Limb (tissue), 2 donors: ENCODE measurements at regions not wholly inside any gene's neighbourhood (a gene's known extent, or its start where the extent isn't known, plus 50 kb on each side); places are given as distances from the start of the nearest gene placed in this dataset.

Experiments used
- DNase-seq, 2 donors: peaks; one replicate each; pipeline ENCODE4 v3.0.0-alpha.2; 2016; ENCODE audit errors: extremely low spot score in 2 of 2

GRCh38 chr7:86975449-86975848 lies 84.0 kb downstream of the ELAPOR2 start:
- DNase-seq = no peak

- DNase-seq = no peak
Measured at GRCh38 chr7:86972072-86972471, 87.4 kb downstream of the ELAPOR2 start.

DNA sequence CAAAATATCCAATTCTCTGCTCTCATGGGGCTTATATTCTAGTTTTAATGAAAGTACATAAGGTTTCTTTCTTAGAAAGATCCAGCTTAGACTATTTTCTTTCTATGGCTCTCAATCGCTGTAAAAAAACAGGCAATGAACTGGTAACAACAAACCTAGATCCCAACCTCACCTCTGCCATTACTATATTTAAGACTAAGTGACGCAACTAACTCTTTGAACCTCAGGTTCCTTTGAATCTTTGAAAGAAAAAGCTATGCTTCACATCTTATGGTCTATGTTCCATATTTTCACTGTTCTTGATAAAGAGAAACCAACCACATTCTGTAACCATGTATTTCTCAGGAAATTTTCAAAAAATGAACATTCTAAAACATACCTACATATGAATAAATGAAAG lies 88.5 kb downstream of the ELAPOR2 start:
- DNase-seq = no peak

DNA sequence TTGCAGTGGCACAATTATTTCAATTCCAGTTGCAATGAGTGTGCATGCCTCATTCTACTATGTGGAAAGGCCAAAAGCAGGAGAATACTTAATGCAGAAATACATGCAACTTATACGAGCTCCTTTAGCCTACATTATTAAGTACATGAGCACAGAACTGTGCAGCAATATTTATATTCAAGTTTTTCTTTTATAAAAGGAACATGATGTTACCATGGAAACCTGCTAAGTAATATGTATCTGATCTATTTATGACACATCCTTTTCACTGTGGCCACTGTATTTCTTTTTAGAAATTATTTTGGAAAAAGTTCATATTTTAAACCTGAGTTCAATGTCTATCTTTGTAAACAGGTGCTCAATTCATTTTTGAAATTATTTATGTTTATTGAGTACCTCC lies 88.9 kb downstream of the ELAPOR2 start:
- DNase-seq = no peak

DNA sequence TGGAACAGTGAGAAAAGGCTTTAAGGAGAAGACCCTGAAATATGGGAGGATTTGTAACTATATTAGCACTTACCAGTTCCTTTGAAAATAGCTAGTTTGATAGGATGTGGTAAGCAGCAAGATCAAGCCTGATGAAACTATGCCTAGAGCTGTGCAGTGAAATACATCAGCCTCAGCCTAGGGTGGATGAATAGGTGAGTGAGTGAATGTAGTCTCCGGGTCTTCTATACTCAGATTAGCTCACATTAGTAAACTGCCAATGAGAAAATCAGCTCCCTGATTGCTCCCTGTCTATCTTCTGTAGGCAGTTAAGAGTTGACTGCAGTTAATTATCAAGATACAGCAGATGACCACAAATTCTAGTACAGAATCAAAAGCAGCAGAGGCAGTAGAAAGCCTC lies 89.6 kb downstream of the ELAPOR2 start:
- DNase-seq = no peak

- DNase-seq = no peak
Measured at GRCh38 chr7:86968618-86969017, 90.8 kb downstream of the ELAPOR2 start.

DNA sequence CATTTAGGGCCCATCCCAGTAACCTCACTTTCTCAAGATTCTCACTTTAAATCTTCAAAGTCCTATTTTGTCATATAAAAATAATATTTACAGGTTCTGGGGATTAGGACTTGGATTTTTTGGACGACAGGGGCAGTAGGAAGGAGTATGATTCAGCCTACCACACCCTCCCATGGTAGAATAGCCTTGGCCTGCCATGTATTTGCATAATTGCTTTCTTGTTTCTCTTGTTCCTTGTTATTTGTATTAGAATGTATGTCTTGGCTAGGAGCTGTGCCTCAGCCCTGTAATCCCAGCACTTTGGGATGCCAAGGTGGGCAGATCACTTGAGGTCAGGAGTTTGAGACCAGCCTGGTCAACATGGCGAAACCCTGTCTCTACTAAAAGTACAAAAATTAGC lies 92.5 kb downstream of the ELAPOR2 start:
- DNase-seq = no peak

GRCh38 chr7:86965727-86966120 lies 93.7 kb downstream of the ELAPOR2 start:
- no peak for DNase-seq

- no peak for DNase-seq
Measured at GRCh38 chr7:86964973-86965726, 94.3 kb downstream of the ELAPOR2 start.

DNA sequence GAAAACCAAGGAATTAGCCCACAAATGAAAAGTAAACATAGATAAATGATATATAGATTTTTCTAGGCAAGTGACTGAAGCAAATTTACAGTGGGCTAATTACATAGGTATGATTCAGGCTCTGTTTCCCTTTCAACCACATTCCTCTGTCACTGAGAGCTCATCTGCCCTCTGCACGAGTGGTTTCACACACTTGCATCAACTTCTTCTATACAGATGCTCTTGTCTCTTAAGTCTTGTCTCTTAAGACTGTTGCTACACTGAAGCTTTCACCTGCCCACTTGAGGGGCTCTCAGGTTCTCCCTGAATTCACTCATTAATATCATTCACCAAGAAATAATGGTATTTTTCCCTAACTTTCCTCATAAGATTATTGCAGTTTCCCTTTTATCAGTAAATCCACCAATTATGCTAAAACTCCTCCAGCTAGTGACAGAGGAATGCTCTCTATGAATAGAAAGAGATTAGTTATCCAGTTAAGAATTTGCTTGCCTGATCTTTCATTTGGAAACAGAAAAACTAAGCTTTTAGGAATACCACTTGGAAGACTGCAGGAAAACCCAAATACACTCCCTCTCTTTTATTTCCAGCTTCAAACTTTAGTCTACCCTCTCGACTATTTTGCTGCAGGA lies 95.7 kb downstream of the ELAPOR2 start:
- DNase-seq = no peak

DNA sequence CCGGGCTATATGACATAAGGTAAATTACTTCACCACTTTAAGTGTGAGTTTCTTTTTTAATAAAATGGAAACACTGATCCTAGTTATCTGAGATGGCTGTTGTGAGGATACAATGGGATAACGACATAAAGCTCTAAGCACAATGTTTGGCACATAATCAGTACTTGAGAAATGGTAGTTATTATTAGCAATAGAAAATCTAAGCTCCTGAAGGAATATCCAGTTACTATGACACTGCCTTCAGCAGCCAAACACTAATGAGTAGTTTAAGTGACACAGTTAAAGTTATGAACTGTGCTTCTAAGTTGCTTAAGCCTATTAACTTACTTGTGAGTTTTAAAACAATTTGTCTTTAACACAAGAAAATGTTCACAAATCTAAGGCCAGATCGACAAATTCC lies 96.8 kb downstream of the ELAPOR2 start:
- no peak for DNase-seq

DNA sequence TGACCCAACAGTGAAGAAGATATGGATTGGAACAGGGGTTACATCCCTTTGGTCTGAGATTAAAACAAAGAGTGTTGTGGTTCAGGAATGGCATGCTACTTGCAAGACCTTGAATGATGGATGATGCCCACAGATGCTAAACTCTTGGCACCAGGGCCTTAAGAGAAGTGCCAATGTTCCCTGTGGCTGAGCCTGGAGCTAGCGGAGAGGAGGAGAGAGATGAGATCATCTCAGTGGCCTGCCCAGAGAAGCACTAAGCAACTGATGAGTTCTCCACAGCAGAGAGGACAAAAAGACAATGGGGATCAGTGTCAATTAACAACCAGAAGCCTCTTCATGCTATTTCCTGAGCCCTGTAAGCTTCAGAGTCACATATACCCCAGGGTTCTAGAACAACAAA lies 97.8 kb downstream of the ELAPOR2 start:
- DNase-seq = no peak

DNA sequence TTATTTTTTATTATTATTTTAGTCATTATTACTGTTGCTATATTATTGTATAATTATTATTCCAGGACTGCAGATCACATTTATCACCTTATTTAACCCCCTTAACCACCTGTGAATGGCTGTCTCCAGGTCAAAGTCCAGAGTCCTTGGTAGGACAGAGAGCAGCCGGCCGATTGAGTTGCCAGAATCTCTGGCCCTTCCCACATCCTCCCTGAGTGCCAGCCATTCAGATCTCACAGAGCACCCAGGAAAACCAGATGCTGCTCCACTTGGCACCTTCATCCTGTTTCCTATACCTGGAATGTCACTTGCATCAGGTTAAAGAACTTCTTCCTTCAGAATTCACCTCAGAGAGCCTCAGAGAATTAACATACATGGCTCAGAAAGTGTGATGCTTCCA lies 101.1 kb downstream of the ELAPOR2 start:
- DNase-seq = no peak

GRCh38 chr7:86956567-86956966 lies 102.9 kb downstream of the ELAPOR2 start:
- DNase-seq = no peak

DNA sequence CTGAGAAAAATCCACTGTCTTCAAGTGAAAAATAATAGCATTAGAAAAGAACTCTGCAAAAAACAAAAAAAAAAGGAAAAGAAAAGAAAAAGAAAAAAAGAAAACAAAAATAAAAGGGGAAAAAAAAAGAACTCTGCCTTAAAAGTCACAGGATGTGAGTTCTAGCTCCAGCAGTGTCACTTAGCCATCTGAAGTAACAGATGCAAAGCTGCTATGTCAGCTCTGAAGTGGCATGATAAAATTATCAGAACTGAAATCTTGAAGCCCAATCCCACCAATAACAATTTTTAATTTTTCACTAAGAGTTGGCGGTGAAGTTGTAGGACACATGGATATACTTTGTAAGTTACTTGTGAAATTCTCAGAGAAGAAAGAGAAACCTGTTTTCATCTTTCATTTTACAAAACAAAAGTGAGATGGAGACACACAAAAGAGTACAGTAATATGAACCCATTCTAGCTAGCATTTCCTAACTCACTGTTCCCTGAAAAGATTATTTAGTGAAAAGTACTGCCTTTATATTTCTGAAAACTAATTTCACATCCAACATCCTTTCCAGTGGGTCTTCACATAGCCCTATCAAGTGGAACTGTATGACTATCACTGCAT lies 103.5 kb downstream of the ELAPOR2 start:
- DNase-seq = no peak

- no peak for DNase-seq
Measured at GRCh38 chr7:86954971-86955370, 104.5 kb downstream of the ELAPOR2 start.

- DNase-seq = no peak
Measured at GRCh38 chr7:86953653-86954336, 105.7 kb downstream of the ELAPOR2 start.

- DNase-seq = no peak
Measured at GRCh38 chr7:86953219-86953618, 106.2 kb downstream of the ELAPOR2 start.

DNA sequence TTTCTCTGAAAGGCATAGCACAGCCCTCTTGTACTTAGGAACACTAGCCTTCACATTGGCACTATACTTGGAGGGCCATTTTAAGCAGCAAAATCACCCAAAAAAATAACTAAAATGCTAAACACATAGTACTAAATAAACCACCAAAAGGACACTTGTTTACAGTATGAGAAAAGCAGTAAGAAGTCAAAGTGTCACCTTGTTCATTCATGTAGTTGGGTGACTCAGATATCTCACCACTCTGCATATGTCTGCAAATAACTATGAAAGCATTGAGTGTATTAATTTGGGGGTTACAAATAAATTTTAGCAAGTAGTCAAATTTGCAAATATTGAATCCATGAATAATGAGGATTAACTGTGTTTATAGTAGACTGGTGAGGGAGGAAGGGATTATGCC lies 107.6 kb downstream of the ELAPOR2 start:
- no peak for DNase-seq

GRCh38 chr7:86950944-86951343 lies 108.5 kb downstream of the ELAPOR2 start:
- DNase-seq = no peak

DNA sequence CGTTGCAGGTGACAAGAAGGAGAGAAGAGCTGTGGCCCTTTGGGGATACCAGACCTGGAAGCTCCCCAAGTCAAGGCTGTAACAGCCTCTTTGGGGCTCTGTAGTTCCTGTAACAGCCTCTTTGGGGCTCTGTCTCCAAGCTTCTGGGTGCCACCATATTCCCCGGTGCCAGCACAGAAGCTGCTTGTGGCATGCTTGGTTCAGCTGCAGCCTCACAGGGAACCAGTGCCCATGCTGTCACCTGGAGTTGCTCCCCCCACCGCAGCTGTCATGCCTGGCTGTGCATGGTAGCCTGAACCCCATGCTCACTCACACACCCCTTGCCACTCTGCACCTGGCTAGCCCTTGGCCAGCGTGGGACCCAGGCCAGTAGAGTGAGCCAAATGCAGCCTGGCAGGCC lies 109.1 kb downstream of the ELAPOR2 start:
- DNase-seq = no peak

- DNase-seq = no peak
Measured at GRCh38 chr7:86949779-86950260, 109.6 kb downstream of the ELAPOR2 start.
